Panc1 (cell line): ENCODE measurements at regions not wholly inside any gene's neighbourhood (a gene's known extent, or its start where the extent isn't known, plus 50 kb on each side); places are given as distances from the start of the nearest gene placed in this dataset.
"Not testable (repeated sequence)": the region's sequence is repeated elsewhere in the genome, so short reads cannot be mapped to it uniquely, and the experiment has no call there.

Experiments used
- ATAC-seq: fragments of 200-7000 bp; cut with Tn5 transposase; 2 replicates; pipeline ENCODE4 v1.9.1; 2020; ENCODE audit warnings: mild to moderate bottlenecking, moderate library complexity
- BruUV-seq: library from RNA; stranded (reverse); fragments of 400-500 nt; replicated peaks from 2 replicates; lab custom pipeline; 2021; lab: Mats Ljungman, UMichigan
- CTCF ChIA-PET: fragments of 300-600 bp; sonication (Branson Sonifier 250); formaldehyde crosslinking; loops from one replicate; lab custom pipeline; 2022; ENCODE audit warnings: antibody characterized with exemption; lab: Charles Lee
- POLR2A ChIA-PET: fragments of 300-600 bp; sonication (Branson Sonifier 250); formaldehyde crosslinking; loops from one replicate; lab custom pipeline; 2022; ENCODE audit warnings: antibody characterized with exemption; lab: Charles Lee
- DNase-seq: peaks from one replicate; pipeline ENCODE4 v3.0.0-alpha.2; 2010; ENCODE audit warnings: low read depth, low spot score
- H3K27ac ChIP-seq: 2 replicates; pipeline ENCODE4 v1.5.1; 2011; ENCODE audit warnings: mild to moderate bottlenecking, low read length, inconsistent platforms
- H3K27me3 ChIP-seq: fragments of 200-500 bp; sonication (Bioruptor generic); 2 replicates; pipeline ENCODE4 v1.6.0; 2014; ENCODE audit warnings: low read length, inconsistent platforms; ENCODE audit not compliant: control insufficient read depth, insufficient read depth
- H3K36me3 ChIP-seq: fragments of 200-500 bp; sonication (Bioruptor generic); 2 replicates; pipeline ENCODE4 v1.5.1; 2014; ENCODE audit warnings: inconsistent platforms, mild to moderate bottlenecking, low read length, moderate library complexity; ENCODE audit not compliant: control insufficient read depth, insufficient read depth
- H3K4me1 ChIP-seq: 2 replicates; pipeline ENCODE4 v1.5.1; 2011; ENCODE audit warnings: inconsistent platforms, mild to moderate bottlenecking, low read length, moderate library complexity; ENCODE audit not compliant: control insufficient read depth, insufficient read depth
- H3K4me3 ChIP-seq, 2 experiments: 2 replicates each; pipeline ENCODE4 v1.5.1; 2011 to 2012; ENCODE audit warnings: low read depth in 2 of 2, low read length in 2 of 2, mild to moderate bottlenecking in 2 of 2, inconsistent platforms in 1 of 2, moderate library complexity in 1 of 2
- H3K9me3 ChIP-seq: fragments of 200-500 bp; sonication (Bioruptor generic); 2 replicates; pipeline ENCODE4 v1.5.1; 2014; ENCODE audit warnings: low read depth, mild to moderate bottlenecking, inconsistent platforms, low read length, moderate library complexity; ENCODE audit not compliant: control insufficient read depth, insufficient read depth
- POLR2AphosphoS5 ChIP-seq: IDR thresholded peaks from 2 replicates; pipeline ENCODE4 v1.6.1; 2012; ENCODE audit warnings: mild to moderate bottlenecking, low read depth, low read length, moderate library complexity
- SIN3A ChIP-seq: IDR thresholded peaks from 2 replicates; pipeline ENCODE4 v1.6.1; 2012; ENCODE audit warnings: low read depth, mild to moderate bottlenecking, low read length, moderate library complexity, borderline replicate concordance; ENCODE audit not compliant: insufficient read depth
- TCF7L2 ChIP-seq: IDR thresholded peaks from 2 replicates; pipeline ENCODE4 v1.6.1; 2011; ENCODE audit warnings: mild to moderate bottlenecking, low read depth, low read length, inconsistent platforms
- in situ Hi-C: cut with HindIII; loops from 2 replicates; pipeline ENCODE4 v1.10.0; 2016; ENCODE audit warnings: low sequenced_read_pairs, low pct_unique_long_range_greater_than_20kb
- intact Hi-C: fragments of 100-400 bp; cut with micrococcal nuclease; formaldehyde crosslinking; loops from one replicate; pipeline ENCODE4 v1.10.0; 2022; ENCODE audit not compliant: unreplicated experiment
- TF ChIP-seq, protein P1 (sequence below): fragments of 450-650 bp; IDR thresholded peaks from 2 replicates; pipeline ENCODE4 v1.5.1; 2017; ENCODE audit warnings: mild to moderate bottlenecking
- TF ChIP-seq, protein P2 (sequence below), 2 experiments: IDR thresholded peaks; 2 replicates each; pipeline ENCODE4 v1.6.1; 2011 to 2012; ENCODE audit warnings: low read depth in 2 of 2, control low read depth in 1 of 2, low read length in 1 of 2, mild to moderate bottlenecking in 1 of 2, moderate library complexity in 1 of 2; ENCODE audit not compliant: insufficient read depth in 1 of 2

DNA sequence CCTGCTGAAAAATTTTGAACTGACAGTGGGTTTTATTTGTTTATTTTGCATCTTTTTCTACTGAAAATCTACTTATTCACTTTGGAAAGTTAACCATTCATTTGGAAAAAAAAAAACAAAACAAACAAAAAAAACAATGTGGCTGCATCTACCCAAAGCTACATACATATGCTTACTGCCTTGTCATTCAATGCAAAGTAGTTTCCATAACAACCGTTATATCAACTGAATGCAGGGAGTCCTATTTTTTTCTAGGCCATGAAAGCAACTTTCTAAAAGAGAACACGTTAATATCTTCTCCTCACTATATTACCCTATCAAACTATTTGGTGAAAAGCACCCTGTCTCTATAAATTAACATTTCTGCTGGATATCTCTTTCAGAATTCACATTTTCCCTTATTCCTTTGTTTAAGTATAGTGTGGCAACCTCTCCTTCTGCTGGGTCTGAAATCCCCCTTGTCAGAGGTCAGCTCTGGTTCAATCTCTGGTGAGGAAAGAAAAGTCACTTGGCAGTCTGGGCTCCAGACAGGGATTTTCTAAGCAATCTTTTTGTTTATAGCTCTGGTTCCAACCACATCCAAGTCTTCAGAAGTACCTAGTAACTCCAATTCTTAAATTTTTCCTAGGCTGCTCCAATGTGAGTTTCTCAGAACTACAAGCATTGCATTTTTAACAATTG is 528.4 kb upstream of the TOM1L1 start:
- in situ Hi-C loops = no loop called here
- ATAC-seq (no peak), DNase-seq (no peak)
- Histone ChIP-seq H3K27ac (no peak overlapping the region), H3K4me3 (no peak overlapping the region), H3K36me3 (no peaks in the 10 kb centered on the region), H3K27me3 (no peaks in the 10 kb centered on the region), H3K4me1 (no peaks in the 10 kb centered on the region), H3K9me3 (no peaks in the 10 kb centered on the region; the same call in 1 of the 2 replicates)
- intact Hi-C loops = no loop called here
- no TSS peak for BruUV-seq
- CTCF ChIA-PET = no interaction called here
- POLR2A ChIA-PET = no interaction called here
- TF ChIP-seq TCF7L2 (no peak), POLR2AphosphoS5 (no peak), SIN3A (no peak)
- TF ChIP-seq, protein P1, sequence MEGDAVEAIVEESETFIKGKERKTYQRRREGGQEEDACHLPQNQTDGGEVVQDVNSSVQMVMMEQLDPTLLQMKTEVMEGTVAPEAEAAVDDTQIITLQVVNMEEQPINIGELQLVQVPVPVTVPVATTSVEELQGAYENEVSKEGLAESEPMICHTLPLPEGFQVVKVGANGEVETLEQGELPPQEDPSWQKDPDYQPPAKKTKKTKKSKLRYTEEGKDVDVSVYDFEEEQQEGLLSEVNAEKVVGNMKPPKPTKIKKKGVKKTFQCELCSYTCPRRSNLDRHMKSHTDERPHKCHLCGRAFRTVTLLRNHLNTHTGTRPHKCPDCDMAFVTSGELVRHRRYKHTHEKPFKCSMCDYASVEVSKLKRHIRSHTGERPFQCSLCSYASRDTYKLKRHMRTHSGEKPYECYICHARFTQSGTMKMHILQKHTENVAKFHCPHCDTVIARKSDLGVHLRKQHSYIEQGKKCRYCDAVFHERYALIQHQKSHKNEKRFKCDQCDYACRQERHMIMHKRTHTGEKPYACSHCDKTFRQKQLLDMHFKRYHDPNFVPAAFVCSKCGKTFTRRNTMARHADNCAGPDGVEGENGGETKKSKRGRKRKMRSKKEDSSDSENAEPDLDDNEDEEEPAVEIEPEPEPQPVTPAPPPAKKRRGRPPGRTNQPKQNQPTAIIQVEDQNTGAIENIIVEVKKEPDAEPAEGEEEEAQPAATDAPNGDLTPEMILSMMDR = no peak

DNA sequence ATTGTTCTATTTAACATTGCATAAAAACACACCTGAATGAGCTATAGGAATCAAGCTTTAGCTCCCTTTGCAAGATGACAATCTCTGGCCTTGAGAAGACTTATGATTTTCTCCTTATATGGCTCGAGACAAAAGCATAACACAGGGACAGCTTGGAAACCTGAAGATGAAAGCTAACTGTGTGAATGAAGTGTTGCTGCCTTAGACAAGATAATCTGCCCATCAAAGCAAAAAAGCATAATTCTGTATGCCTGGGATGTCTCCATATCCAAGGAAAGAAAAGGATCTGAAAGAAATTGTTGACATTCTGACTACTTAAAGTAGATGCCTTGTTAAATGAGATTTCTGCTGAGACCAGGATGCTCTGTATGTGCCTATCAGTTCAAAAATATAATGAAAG is 526.7 kb upstream of the TOM1L1 start:
- no peaks in the 10 kb centered on the region for H3K27me3 ChIP-seq
- no TSS peak for BruUV-seq
- ATAC-seq (no peak), DNase-seq (no peak)
- ChIA-PET POLR2A (no interaction called here), CTCF (no interaction called here)
- intact Hi-C loops (no loop called here), in situ Hi-C loops (no loop called here)
- H3K36me3 ChIP-seq = no peaks in the 10 kb centered on the region
- no peak for TF ChIP-seq POLR2AphosphoS5
- TF ChIP-seq, protein P1 = no peak
- no peak for TF ChIP-seq TCF7L2
- TF ChIP-seq SIN3A = no peak
- TF ChIP-seq, protein P2, sequence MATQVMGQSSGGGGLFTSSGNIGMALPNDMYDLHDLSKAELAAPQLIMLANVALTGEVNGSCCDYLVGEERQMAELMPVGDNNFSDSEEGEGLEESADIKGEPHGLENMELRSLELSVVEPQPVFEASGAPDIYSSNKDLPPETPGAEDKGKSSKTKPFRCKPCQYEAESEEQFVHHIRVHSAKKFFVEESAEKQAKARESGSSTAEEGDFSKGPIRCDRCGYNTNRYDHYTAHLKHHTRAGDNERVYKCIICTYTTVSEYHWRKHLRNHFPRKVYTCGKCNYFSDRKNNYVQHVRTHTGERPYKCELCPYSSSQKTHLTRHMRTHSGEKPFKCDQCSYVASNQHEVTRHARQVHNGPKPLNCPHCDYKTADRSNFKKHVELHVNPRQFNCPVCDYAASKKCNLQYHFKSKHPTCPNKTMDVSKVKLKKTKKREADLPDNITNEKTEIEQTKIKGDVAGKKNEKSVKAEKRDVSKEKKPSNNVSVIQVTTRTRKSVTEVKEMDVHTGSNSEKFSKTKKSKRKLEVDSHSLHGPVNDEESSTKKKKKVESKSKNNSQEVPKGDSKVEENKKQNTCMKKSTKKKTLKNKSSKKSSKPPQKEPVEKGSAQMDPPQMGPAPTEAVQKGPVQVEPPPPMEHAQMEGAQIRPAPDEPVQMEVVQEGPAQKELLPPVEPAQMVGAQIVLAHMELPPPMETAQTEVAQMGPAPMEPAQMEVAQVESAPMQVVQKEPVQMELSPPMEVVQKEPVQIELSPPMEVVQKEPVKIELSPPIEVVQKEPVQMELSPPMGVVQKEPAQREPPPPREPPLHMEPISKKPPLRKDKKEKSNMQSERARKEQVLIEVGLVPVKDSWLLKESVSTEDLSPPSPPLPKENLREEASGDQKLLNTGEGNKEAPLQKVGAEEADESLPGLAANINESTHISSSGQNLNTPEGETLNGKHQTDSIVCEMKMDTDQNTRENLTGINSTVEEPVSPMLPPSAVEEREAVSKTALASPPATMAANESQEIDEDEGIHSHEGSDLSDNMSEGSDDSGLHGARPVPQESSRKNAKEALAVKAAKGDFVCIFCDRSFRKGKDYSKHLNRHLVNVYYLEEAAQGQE (IDR thresholded peaks at IDR 0.05; ENCODE audit: insufficient read depth in 1 of 2, low read depth in 2 of 2, low read length in 1 of 2) = no peak
- H3K27ac ChIP-seq = no peak overlapping the region
- no peaks in the 10 kb centered on the region for H3K4me1 ChIP-seq
- no peak overlapping the region for H3K4me3 ChIP-seq
- no peaks in the 10 kb centered on the region; the same call in 1 of the 2 replicates for H3K9me3 ChIP-seq

DNA sequence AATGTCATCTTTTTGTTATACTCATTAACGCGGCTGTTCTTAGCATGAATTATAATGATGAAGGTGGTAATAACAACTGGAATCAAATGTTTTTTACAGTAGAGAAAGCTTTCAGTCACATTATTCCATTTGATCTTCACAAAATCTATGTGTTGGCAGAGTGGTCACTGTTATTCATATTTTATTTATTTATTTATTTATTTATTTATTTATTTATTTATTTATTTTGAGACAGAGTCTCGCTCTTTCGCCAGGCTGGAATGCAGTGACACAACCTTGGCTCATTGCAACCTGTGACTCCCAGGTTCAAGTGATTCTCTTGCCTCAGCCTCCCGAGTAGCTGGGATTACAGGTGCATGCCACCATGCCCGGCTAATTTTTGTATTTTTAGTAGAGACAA is 524.2 kb upstream of the TOM1L1 start:
- H3K9me3 ChIP-seq, BruUV-seq, H3K36me3 ChIP-seq, H3K4me1 ChIP-seq, H3K27me3 ChIP-seq, H3K27ac ChIP-seq, ATAC-seq, POLR2A ChIA-PET, intact Hi-C loops, in situ Hi-C loops, CTCF ChIA-PET, H3K4me3 ChIP-seq, DNase-seq: not testable (repeated sequence)
